ENCODE measurements at regions not wholly inside any gene's neighbourhood (a gene's known extent, or its start where the extent isn't known, plus 50 kb on each side); places are given as distances from the start of the nearest gene placed in this dataset.
A peak's percentile ranks its signal among the peaks of the same experiment; 100 is the strongest.
"Not testable (repeated sequence)": the region's sequence is repeated elsewhere in the genome, so short reads cannot be mapped to it uniquely, and the experiment has no call there.

DNA sequence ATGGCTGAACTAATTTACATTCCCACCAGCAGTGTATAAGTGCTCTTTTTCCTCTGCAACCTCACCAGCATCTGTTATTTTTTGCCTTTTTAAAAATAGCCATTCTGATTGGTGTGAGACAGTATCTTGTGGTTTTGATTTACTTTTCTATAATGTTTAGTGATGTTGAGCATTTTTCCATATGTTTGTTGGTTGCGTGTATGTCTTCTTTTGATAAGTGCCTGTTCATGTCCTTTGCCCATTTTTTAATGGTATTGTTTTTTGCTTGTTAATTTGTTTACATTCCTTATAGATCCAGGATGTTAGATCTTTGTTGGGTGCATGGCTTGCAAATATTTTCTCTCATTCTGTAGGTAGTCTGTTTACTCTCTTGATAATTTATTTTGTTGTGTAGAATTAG, 169.9 kb downstream of the PRL start:
- DNase-seq: no peak

DNA sequence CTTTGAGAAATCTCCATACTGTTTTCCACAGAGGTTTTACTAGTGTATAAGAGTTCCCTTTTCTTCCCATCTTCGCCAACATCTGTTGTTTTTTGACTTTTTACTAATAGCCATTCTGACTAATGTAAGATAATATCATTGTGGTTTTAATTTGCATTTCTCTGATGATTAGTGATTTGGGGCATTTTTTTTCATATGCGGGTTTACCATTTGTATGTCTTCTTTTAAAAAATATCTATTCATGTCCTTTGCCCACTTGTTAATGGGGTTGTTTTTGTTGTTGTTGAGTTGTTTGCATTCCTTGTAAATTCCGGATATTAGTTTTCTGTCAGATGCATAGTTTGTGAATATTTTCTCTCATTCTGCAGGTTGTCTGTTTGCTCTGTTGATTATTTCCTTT, 167.1 kb downstream of the PRL start:
- DNase-seq: no peak

DNA sequence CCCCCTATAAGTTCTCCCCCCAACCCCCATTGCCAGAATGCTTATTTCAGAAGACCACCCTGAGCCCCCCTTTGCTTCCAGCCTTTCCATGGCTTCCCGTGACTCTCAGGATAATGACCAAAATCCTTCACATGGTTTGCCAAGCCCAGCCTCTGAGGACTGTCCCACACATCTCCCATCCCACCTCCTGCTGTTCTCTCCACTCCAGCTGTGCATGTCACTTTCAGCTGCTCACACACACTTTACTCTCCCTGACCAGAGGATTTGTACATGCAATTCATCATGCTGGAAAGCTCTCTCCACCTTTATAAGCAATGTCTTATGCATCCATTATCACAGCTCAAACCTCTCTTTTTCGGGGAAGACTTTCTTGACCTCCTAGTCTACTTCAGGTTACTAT, 164.2 kb downstream of the PRL start:
- DNase-seq: no peak

GRCh38 chr6:22133357-22133756, 163.5 kb downstream of the PRL start:
- DNase-seq: no peak

GRCh38 chr6:22134308-22134707, 162.5 kb downstream of the PRL start:
- no peak for DNase-seq

DNA sequence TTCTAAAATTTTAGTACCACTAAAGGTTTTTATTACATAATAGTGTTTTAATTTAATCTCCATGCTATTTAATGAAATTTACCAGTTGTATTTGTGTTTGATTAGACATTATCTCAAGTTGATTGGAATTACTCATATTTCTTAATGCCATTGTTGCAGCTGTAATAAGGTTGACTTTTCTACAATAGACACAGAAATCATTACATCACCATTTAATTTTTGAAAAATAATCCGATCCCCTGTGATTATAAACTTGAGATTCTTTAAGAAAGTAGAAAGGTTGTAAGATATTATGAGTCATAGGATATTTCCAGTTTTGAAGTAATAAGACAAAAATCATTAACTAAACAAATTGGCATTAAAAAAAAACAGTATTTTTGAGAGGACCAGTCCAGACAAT, 161.4 kb downstream of the PRL start:
- DNase-seq: no peak

GRCh38 chr6:22140736-22141135, 156.1 kb downstream of the PRL start:
- DNase-seq: not testable (repeated sequence)

DNA sequence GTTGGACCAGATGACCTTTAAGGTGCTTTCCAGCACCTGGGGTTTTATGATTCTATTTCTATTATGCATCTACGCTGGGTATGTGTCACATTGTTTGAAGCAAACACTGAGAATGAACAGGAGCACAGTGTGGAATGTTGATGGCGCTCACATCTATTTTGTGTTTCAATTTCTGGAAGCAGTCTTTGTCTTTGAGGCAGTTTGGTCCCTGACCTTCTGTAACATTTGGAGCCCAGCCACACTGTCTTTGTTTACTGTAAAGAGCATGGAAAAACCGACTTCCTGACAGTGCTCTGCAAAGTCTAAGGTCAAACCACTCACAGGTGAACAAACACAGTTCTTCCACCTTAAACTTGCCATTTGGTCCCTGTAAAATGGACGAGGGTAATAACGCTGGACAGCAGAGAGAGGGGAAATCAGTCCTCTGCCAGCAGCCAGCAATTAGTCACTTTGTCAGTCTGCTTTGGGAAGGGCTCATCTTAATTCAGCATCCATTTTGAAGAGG, 155.5 kb downstream of the PRL start:
- DNase-seq: no peak

DNA sequence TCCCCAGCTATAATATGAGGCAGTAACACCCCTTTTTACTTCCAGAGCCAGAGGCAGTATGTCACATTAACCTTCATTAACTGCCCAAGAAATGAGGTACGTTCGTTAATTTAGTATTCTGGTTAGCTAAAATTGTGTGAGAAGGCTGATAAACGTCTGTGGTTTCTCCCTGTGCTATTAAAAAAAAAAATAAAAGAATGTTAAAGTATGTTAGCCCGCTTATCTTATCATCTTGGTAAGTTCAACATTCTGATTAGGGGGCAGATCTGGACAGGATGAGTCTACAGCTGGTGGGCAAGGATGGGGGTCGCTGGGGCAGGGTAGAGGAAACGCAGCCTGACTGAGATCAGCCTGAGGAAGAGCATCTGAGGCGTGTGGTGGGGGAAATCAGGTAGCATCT, 154.0 kb downstream of the PRL start:
- no peak for DNase-seq

- no peak for DNase-seq
Measured at GRCh38 chr6:22145376-22145775, 151.5 kb downstream of the PRL start.

- peak in 1 of 2 experiments; percentile 4 for DNase-seq
Measured at GRCh38 chr6:22145823-22146677, 150.8 kb downstream of the PRL start.

DNA sequence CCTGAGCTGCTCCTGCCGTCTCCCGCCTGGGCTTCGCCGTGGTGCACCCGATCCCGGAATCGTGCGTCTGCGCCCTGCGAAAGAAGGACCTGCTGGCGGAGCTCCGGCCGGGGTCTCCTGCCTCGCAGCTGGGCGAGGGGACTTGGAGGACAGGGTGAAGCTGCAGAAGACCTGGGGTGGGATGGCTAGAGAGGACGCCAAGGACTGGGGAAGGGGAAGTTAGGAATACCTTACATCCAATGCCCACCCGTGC, 150.2 kb downstream of the PRL start:
- no peak for DNase-seq

DNA sequence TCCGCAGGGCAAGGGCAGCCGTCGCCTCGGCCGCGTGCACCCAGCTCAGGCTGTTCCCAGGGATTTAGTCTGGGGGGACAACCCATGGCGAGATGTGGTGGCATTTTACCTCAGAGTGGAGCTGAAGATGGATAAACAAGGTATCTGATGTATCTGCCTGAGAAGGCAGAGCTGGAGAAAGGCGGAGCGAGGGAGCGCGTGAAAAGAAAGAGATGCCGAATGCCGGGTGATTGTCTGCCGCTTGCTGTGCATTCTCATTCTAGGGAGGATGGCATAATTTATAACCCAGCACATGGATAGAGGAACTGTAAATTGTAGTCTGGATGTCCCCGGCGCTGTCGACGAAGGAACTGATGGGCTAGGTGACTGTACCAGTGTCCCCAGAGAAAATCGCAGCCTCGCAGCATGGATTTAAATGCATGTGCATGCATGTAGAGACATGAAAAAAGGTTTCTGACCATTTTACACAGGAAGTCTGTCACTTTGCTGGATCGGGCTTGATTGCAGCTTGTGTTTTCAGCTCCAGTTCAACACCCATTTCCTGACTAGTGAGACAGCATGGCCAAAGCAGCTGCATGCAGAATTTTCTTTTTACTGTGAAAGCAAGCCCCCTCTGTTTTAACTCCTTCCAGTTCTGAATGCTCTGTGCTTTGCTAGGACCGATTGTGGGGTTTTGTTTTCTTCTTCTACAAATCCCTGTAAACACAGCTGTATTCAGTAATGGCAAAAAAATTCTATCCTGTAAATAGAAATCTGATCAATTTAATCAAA, 149.7 kb downstream of the PRL start:
- no peak for DNase-seq

DNA sequence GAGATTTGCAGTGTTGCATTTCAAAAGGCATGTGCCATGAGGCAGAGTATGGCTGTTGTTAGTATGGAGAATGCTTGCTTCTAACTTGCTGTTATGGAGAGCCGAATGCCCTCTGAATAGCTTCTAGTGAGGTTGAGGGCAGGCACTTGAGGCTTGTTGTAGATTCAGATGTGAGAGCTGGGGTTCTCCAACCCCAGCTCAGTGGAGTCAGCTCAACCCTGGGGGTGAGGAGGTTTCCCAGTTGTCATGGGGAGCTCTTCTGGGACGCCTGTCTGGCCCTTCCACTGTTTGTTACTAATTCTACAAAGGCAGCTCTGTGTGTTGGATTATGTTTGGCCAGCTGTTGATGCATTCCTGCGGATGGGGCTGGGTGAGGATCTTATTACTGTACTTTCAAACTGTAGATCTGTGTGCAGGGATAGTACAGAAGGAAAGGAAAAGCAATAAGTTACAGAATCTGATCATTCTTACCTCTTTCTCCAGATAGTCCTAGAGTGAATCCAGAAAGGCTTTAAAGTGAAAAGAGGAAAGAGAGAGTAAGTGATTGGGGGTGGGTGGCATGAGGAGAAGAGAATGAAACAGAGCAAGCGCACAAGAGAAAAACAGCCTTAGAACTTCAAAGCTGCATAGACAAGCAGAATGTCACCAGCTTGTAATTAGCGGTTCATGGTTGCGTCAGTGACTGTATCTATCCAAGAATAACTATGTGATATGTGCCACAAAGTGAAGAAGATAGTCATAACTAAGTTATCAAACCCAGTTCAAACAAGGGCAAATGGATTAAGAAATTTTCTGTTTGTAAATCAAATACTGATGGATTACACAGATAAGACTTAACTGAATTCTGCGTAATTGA, 148.7 kb downstream of the PRL start:
- DNase-seq: no peak

DNA sequence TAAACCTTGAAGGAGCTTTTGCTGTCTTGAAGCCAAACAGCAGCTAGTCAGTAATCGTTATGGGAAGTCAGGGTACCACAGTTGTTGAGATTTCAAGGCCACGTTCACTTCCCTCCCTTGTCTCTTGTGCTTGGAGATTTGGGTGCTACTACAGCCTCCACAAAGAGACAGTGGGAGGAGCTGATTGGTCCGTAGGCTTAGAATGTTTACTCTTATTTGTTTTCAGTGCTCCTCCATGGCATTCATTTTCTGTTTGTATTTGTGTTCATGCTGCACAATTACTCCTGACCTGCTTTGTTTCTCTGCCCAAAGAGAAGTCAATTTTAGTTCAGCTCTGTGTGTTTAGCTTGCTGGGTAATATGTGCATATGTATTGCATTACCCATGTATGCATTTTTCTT, 147.7 kb downstream of the PRL start:
- DNase-seq: no peak

DNA sequence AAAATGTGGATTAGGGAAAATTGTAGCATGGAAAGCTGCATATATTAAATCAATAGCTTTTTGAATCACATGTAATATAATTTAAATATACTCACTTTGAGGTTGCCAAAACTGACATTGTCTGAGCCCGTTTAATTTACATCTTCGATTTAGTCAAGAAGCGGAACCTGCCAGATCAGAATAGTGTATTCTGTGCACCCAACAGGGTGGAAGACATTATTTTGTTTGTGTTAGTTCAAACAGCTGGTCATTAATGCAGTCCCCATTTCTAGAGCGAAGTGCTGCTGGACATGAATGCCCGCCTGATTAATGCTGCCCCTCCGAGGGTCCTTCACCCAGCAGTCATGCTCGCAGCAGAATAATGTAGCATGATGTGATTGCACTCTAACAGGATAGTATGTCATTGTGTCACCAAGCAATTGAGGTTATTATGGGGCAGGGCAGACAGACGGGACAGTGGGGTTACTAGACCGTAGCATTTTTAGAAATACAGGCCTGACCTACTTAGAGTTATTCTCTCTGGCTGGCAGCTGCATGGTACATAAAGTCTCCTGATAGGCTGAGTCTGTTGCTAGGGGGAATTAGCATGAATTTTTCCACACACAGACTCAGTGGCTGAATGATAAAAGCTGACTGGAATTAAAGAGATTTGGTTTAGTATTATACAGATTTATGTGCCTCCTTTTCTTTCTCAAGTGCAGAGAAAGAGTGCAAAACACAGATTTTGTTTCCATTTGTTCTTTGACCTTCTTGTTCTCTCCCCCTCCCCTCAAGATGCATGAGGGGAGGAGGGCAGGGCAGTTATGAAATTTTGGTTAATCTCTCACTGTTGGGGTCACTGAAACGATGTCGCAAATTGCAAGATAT, 147.1 kb downstream of the PRL start:
- no peak for DNase-seq

DNA sequence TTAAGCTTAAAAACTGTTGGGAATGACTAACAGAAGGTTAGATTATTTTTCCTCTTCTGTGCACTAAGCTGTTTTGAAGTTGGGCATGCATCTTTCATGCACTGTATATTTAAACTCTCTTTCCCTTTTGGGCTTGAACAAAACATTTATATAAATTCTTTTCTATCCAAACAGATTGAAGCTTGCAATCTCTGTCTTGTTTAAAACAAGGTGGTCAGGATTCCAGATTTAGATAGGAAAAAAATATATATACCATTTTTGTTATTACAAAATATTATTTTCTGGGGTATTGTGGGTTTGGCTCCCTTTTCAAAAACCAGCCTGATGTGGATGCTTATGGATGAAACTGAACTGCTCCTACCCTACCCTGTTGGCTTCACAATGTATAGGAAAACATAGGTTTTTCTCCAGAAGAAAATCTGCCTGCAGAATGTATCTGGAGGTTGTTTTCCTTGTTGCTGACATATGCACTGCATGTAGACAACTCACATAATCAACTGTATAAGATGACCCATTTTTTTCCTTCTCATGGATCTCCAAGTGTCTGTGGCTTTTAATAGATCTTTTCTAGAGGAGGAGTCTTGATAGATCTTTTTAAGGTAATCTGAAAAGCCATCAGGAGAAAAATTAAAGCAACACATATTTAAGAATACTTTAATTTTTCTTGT, 146.3 kb downstream of the PRL start:
- DNase-seq: no peak

DNA sequence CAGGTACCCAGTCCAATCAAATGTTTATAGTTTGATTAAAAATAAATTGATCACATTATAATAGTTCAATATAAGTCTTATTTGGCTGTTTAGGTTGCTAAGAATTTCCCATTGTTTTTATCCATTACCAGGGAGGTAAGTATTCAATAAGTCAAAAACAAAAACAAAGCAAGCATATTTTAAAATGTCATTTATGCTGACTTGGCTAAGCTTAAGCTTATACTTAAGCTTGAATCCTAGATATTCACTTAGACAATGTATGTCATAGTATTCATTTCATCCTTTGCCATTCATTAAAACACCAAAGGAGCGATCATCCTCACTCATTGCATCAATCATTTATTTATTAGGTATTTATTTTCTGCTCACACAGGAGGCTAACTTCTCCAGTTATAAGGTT, 144.9 kb downstream of the PRL start:
- no peak for DNase-seq

DNA sequence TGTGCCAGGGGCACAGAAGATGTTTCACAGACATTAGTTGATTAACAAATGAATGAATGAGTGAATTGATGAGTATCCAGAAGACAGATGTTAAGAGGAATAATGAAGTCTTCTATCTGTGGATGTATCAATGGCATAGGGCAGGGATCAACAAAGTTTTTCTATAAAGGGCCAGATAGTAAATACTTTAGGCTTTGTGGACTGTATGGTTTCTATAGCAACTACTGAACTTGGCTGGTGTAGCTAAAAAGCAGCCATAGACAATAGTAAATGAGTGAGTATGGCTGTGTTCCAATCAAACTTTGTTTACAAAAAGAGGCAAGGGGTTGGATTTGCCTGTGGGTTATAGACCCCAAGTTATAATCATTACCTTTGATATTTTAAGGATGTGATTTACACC, 144.0 kb downstream of the PRL start:
- no peak for DNase-seq

DNA sequence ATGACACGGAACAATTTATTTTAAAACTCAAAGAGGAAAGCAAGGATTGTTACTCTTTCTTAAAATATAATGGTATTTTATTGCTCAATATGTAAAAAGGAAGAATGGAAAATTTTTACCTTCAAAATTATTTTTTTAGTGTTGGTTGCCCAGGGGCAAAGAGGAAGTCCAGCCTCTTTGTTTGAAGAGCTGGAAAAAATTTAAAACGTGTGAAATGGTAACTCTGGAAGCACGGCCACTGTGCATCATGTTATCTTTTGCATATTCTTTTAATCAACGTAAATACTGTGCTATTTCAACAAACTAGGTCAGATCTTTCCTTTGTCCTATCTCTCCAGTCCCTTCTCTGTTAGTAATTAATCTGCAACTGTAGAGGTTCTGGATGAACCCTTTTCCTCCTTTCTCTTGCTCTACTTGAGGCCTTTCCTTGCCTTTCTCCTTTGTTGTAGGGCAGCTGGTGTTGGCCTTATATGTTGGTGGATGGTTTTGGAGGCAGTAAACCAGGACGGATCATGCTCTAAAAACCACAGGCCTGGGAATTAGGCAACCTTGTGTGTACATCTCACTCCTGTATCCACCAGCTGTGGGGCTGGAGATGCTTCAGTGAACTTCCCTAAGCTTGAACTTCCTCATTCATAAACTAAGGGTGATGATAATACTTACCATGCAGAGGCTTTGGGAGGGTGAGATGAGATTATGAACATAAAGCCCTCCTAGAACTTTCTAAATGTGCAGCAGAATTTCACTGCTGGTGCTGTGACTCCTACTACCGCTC, 143.3 kb downstream of the PRL start:
- DNase-seq: no peak

DNA sequence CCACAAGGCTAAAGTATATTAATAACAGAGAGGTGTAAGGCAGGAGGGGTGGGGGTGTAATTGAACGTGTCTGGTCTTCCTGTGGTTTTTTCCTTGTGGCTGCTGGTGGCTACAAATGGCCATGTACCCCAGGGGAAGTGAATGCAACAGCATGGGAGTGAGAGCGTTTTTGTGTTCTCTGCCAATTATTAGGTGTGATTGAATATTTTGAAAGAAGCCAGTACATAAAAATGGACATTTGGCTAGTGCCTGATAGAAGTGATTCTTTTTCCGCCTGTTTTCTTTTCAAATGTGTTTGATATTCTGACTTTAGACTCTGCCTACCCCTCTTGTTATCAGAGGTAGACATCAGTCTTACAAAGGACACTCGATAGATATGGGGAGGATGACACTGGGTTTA, 141.3 kb downstream of the PRL start:
- no peak for DNase-seq
